ENCODE measurements at regions not wholly inside any gene's neighbourhood (a gene's known extent, or its start where the extent isn't known, plus 50 kb on each side); places are given as distances from the start of the nearest gene placed in this dataset.

- Histone ChIP-seq H3K27me3 (ENCODE audit: low read depth) (peaks cover 11% of the 10 kb centered on the region), H3K9me3 (replicated peaks) (peaks cover under 1% of the 10 kb centered on the region), H3K27ac (replicated peaks) (no peak overlapping the region), H3K36me3 (no peaks in the 10 kb centered on the region), H3K4me3 (no peak overlapping the region), H3K4me1 (peaks cover 5% of the 10 kb centered on the region)
- intact Hi-C loops (cut with micrococcal nuclease): no loop called here
- no peak for DNase-seq
- no peak for TF ChIP-seq CTCF (IDR thresholded peaks at IDR 0.05; ENCODE audit: borderline replicate concordance)
Observed at GRCh38 chr7:67380858-67381257, 384.2 kb downstream of the TYW1 start.

- TF ChIP-seq CTCF (IDR thresholded peaks at IDR 0.05; ENCODE audit: borderline replicate concordance): no peak
- intact Hi-C loops (cut with micrococcal nuclease): no loop called here
- no peak overlapping the region for H3K27ac ChIP-seq (replicated peaks)
- H3K36me3 ChIP-seq: no peaks in the 10 kb centered on the region
- no peak overlapping the region for H3K4me3 ChIP-seq
- H3K4me1 ChIP-seq: no peaks in the 10 kb centered on the region
- H3K27me3 ChIP-seq (ENCODE audit: low read depth): peaks cover 41% of the 10 kb centered on the region
- DNase-seq: no peak
- H3K9me3 ChIP-seq (replicated peaks): no peaks in the 10 kb centered on the region
Observed at GRCh38 chr7:67387851-67388250, 391.2 kb downstream of the TYW1 start.

- intact Hi-C loops (cut with micrococcal nuclease): no loop called here
- H3K36me3 ChIP-seq: no peaks in the 10 kb centered on the region
- no peak for TF ChIP-seq CTCF (IDR thresholded peaks at IDR 0.05; ENCODE audit: borderline replicate concordance)
- H3K4me3 ChIP-seq: no peak overlapping the region
- H3K27me3 ChIP-seq (ENCODE audit: low read depth): peaks cover 41% of the 10 kb centered on the region
- no peak overlapping the region for H3K27ac ChIP-seq (replicated peaks)
- no peaks in the 10 kb centered on the region for H3K4me1 ChIP-seq
- no peaks in the 10 kb centered on the region for H3K9me3 ChIP-seq (replicated peaks)
- DNase-seq: no peak
Observed at GRCh38 chr7:67391168-67391567, 394.5 kb downstream of the TYW1 start.

- no peak for TF ChIP-seq CTCF (IDR thresholded peaks at IDR 0.05; ENCODE audit: borderline replicate concordance)
- Histone ChIP-seq H3K27ac (replicated peaks) (no peak overlapping the region), H3K4me3 (no peak overlapping the region), H3K4me1 (no peaks in the 10 kb centered on the region), H3K36me3 (no peaks in the 10 kb centered on the region), H3K9me3 (replicated peaks) (peaks cover 6% of the 10 kb centered on the region), H3K27me3 (ENCODE audit: low read depth) (peaks cover 49% of the 10 kb centered on the region)
- intact Hi-C loops (cut with micrococcal nuclease): no loop called here
- no peak for DNase-seq
Observed at GRCh38 chr7:67392596-67393438, 396.2 kb downstream of the TYW1 start.

GRCh38 chr7:67393903-67394302 lies 397.3 kb downstream of the TYW1 start:
- Histone ChIP-seq H3K27ac (replicated peaks) (no peak overlapping the region), H3K4me3 (no peak overlapping the region), H3K4me1 (no peaks in the 10 kb centered on the region), H3K36me3 (no peaks in the 10 kb centered on the region), H3K9me3 (replicated peaks) (peaks cover 17% of the 10 kb centered on the region), H3K27me3 (ENCODE audit: low read depth) (peaks cover 44% of the 10 kb centered on the region)
- intact Hi-C loops (cut with micrococcal nuclease): no loop called here
- no peak for TF ChIP-seq CTCF (IDR thresholded peaks at IDR 0.05; ENCODE audit: borderline replicate concordance)
- no peak for DNase-seq
